Astrocyte (in vitro differentiated cells and primary cell): ENCODE measurements at regions not wholly inside any gene's neighbourhood (a gene's known extent, or its start where the extent isn't known, plus 50 kb on each side); places are given as distances from the start of the nearest gene placed in this dataset.

Experiments used
- DNase-seq: peaks from one replicate; pipeline ENCODE4 v3.0.0-alpha.2; 2010; ENCODE audit warnings: low read depth
- FAIRE-seq: peaks from 2 replicates; lab custom pipeline; 2011; peaks lifted over from hg19 to GRCh38; lab: Jason Lieb, UNC
- H2AFZ ChIP-seq: 2 replicates; pipeline ENCODE4 v1.6.0; 2012; ENCODE audit warnings: low read depth, low read length, inconsistent platforms
- H3K27ac ChIP-seq: 2 replicates; pipeline ENCODE4 v1.5.1; 2011; ENCODE audit warnings: low read depth, low read length, inconsistent platforms
- H3K27me3 ChIP-seq: 2 replicates; pipeline ENCODE4 v1.6.0; 2011; ENCODE audit warnings: low read length, inconsistent platforms; ENCODE audit not compliant: insufficient read depth
- H3K36me3 ChIP-seq: 2 replicates; pipeline ENCODE4 v1.5.1; 2011; ENCODE audit warnings: low read length, inconsistent platforms; ENCODE audit not compliant: insufficient read depth
- H3K4me1 ChIP-seq: 2 replicates; pipeline ENCODE4 v1.5.1; 2011; ENCODE audit warnings: low read length, inconsistent platforms; ENCODE audit not compliant: insufficient read depth
- H3K4me2 ChIP-seq: 2 replicates; pipeline ENCODE4 v1.6.0; 2012; ENCODE audit warnings: low read length, inconsistent platforms
- H3K4me3 ChIP-seq: 2 replicates; pipeline ENCODE4 v1.5.1; 2011; ENCODE audit warnings: low read depth, mild to moderate bottlenecking, low read length, inconsistent platforms; ENCODE audit not compliant: insufficient read depth
- H3K79me2 ChIP-seq: 2 replicates; pipeline ENCODE4 v1.6.0; 2012; ENCODE audit warnings: mild to moderate bottlenecking, low read length, inconsistent platforms; ENCODE audit not compliant: insufficient read depth
- H3K9ac ChIP-seq: 2 replicates; pipeline ENCODE4 v1.6.0; 2012; ENCODE audit warnings: mild to moderate bottlenecking, low read length, inconsistent platforms
- H3K9me3 ChIP-seq: 2 replicates; pipeline ENCODE4 v1.5.1; 2012; ENCODE audit warnings: low read depth, mild to moderate bottlenecking, low read length, inconsistent platforms; ENCODE audit not compliant: insufficient read depth
- H4K20me1 ChIP-seq: 2 replicates; pipeline ENCODE4 v1.6.0; 2012; ENCODE audit warnings: low read length, inconsistent platforms; ENCODE audit not compliant: insufficient read depth
- H3K27ac Mint-ChIP-seq: one replicate; pipeline ENCODE4 v1.8.0; 2021; ENCODE audit warnings: mild to moderate bottlenecking, mixed read lengths; ENCODE audit not compliant: unreplicated experiment
- H3K27me3 Mint-ChIP-seq: one replicate; pipeline ENCODE4 v1.8.0; 2021; ENCODE audit warnings: low read depth, mixed read lengths; ENCODE audit not compliant: unreplicated experiment
- H3K36me3 Mint-ChIP-seq: one replicate; pipeline ENCODE4 v1.8.0; 2021; ENCODE audit warnings: low read depth, mixed read lengths; ENCODE audit not compliant: unreplicated experiment
- H3K4me1 Mint-ChIP-seq: one replicate; pipeline ENCODE4 v1.8.0; 2021; ENCODE audit warnings: low read depth, mixed read lengths; ENCODE audit not compliant: unreplicated experiment
- H3K4me3 Mint-ChIP-seq: one replicate; pipeline ENCODE4 v1.8.0; 2021; ENCODE audit warnings: mild to moderate bottlenecking, moderate library complexity, mixed read lengths; ENCODE audit not compliant: unreplicated experiment
- H3K9me3 Mint-ChIP-seq: one replicate; pipeline ENCODE4 v1.8.0; 2021; ENCODE audit warnings: mild to moderate bottlenecking, mixed read lengths; ENCODE audit not compliant: unreplicated experiment
- CTCF ChIP-seq: IDR thresholded peaks from 2 replicates; pipeline ENCODE4 v1.5.1; 2011; ENCODE audit warnings: low read depth, mild to moderate bottlenecking, inconsistent platforms, low read length, moderate library complexity; ENCODE audit not compliant: insufficient read depth
- EZH2 ChIP-seq: IDR thresholded peaks from 2 replicates; pipeline ENCODE4 v1.6.1; 2012; ENCODE audit warnings: mild to moderate bottlenecking, low read length, inconsistent platforms; ENCODE audit not compliant: insufficient read depth

DNA sequence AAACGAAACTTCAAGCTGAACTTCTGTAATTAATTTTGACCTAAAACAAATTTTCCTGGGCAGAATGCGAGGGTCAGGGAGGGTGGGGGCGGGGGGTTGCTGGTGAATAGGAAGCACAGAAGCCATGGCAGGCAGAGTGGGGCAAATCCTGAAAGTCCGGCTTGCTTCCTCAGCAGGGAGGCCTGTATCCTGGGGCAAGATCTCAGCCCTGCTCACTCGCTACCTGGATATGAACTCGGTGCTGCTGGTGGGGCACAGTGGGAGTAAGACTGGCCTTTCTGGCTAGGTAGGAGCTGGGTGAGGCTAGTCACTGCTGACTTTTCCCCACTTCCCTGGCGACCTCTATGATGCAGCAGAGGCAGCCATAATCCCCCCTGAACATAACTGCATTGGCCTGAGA is 168.9 kb upstream of the CHORDC1 start:
- Histone ChIP-seq H3K27ac (no peak overlapping the region), H3K9ac (no peak overlapping the region), H3K9me3 (peaks cover 2% of the 10 kb centered on the region), H3K4me3 (no peak overlapping the region), H3K27me3 (no peaks in the 10 kb centered on the region), H2AFZ (no peak overlapping the region), H3K79me2 (no peaks in the 10 kb centered on the region), H3K4me2 (no peak overlapping the region), H3K36me3 (no peaks in the 10 kb centered on the region), H3K4me1 (no peaks in the 10 kb centered on the region), H4K20me1 (no peaks in the 10 kb centered on the region)
- no peaks in the 10 kb centered on the region for H3K9me3 Mint-ChIP-seq
- H3K4me3 Mint-ChIP-seq, result no peak overlapping the region
- TF ChIP-seq EZH2, result no peak
- TF ChIP-seq CTCF, result no peak
- no peaks in the 10 kb centered on the region for H3K36me3 Mint-ChIP-seq
- no peak for FAIRE-seq
- H3K27me3 Mint-ChIP-seq, result no peaks in the 10 kb centered on the region
- no peak for DNase-seq
- H3K4me1 Mint-ChIP-seq, result no peaks in the 10 kb centered on the region
- no peak overlapping the region for H3K27ac Mint-ChIP-seq

- no peak overlapping the region for H3K4me3 Mint-ChIP-seq
- H3K36me3 ChIP-seq, result no peaks in the 10 kb centered on the region
- DNase-seq (no peak), FAIRE-seq (no peak)
- H3K79me2 ChIP-seq, result no peaks in the 10 kb centered on the region
- no peaks in the 10 kb centered on the region for H4K20me1 ChIP-seq
- H3K4me3 ChIP-seq, result no peak overlapping the region
- no peak for TF ChIP-seq EZH2
- TF ChIP-seq CTCF, result no peak
- H3K9me3 ChIP-seq, result no peaks in the 10 kb centered on the region
- H3K27ac ChIP-seq, result no peak overlapping the region
- no peak overlapping the region for H3K9ac ChIP-seq
- H3K27me3 ChIP-seq, result no peaks in the 10 kb centered on the region
- H2AFZ ChIP-seq, result no peak overlapping the region
- no peaks in the 10 kb centered on the region for H3K36me3 Mint-ChIP-seq
- no peaks in the 10 kb centered on the region for H3K4me1 Mint-ChIP-seq
- no peaks in the 10 kb centered on the region for H3K27me3 Mint-ChIP-seq
- H3K4me2 ChIP-seq, result no peak overlapping the region
- H3K27ac Mint-ChIP-seq, result no peak overlapping the region
- H3K4me1 ChIP-seq, result no peaks in the 10 kb centered on the region
- H3K9me3 Mint-ChIP-seq, result no peaks in the 10 kb centered on the region
Measured at GRCh38 chr11:90380206-90380605, 157.4 kb upstream of the CHORDC1 start.

DNA sequence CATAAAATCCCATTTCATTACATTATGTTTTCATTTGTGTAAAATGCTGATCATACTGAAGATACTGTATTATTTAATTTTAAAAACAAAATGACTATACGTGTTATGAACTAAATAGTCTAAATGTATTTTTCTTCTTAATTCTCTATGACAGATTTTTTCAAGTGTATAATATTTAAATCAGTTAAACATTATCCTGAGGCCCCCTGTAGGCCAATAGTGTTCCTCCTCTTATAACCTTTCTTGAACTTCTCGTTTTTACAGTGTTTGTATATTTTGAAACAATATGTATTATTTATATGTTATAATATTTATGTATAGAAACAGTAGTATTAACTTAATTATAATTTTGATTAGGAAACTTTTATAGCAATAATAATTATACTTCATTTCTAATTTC is 151.1 kb upstream of the CHORDC1 start:
- H4K20me1 ChIP-seq, result no peaks in the 10 kb centered on the region
- Mint-ChIP-seq H3K4me1 (no peaks in the 10 kb centered on the region), H3K27me3 (no peaks in the 10 kb centered on the region), H3K36me3 (no peaks in the 10 kb centered on the region), H3K9me3 (no peaks in the 10 kb centered on the region), H3K27ac (no peak overlapping the region), H3K4me3 (no peak overlapping the region)
- H3K79me2 ChIP-seq, result no peaks in the 10 kb centered on the region
- FAIRE-seq, result no peak
- no peak for TF ChIP-seq EZH2
- no peak overlapping the region for H3K4me2 ChIP-seq
- no peaks in the 10 kb centered on the region for H3K36me3 ChIP-seq
- H3K27ac ChIP-seq, result no peak overlapping the region
- H2AFZ ChIP-seq, result no peak overlapping the region
- no peak overlapping the region for H3K4me3 ChIP-seq
- H3K27me3 ChIP-seq, result no peaks in the 10 kb centered on the region
- H3K9ac ChIP-seq, result no peak overlapping the region
- H3K9me3 ChIP-seq, result no peaks in the 10 kb centered on the region
- no peaks in the 10 kb centered on the region for H3K4me1 ChIP-seq
- DNase-seq, result no peak
